Activated CD4-positive, alpha-beta T cell treated with anti-CD3 and anti-CD28 coated beads, Interleukin-2, amount 50 U/mL, for 48 hours (primary cell): ENCODE measurements at regions not wholly inside any gene's neighbourhood (a gene's known extent, or its start where the extent isn't known, plus 50 kb on each side); places are given as distances from the start of the nearest gene placed in this dataset.

Source experiments
- DNase-seq, 2 experiments: peaks; one replicate each; pipeline ENCODE4 v3.0.0-alpha.2; 2020

DNA sequence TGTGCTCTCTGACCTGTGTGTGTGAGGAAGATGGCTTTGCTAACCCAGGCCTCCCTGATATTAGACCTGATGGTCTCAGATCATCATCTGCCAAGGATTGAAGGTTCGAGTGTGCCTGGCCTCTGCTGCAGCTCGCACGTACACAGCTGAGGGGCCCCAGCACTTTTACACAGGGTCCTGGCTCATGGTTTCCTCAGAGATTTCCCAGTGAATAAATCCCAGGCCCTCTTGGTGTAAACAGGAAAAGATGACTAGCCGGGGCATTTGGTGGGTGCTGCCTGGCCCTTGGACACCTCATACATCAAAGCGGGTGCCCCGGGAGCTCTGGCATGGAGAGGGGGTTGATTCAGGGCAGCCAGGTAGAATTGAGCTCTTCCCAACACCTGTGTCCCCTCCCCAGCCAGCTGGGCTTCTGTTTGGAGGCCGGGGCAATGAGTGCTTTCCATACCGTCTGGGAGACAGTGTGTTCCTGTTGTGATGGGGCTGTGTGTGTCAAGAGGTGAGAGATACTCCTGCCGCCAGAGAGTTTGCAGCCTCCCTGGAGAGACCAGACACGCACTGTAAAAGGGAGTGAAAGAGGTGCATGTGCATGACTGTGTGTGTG is 72.5 kb upstream of the TLE3 start:
- no peak for DNase-seq

DNA sequence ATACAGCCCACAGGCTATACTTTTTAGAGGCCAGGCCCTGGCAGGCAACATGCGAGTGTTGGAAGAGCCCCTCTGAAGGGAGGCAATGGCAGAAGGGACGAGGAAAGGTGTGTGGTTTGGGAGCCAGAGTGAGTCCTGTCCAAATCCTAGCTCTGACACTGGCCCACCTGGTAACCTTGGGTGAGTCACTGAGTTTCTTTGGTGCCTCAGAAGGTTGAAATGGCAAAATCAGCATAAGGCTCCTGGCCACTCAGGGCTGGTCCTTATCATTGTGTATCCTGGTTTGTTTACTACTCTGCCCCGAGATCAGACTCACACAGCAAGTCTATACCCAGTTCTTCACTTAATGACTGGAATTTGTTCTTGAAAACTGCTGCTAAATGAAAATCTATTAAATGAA is 71.4 kb upstream of the TLE3 start:
- no peak for DNase-seq

GRCh38 chr15:70167155-70167554 is 69.4 kb upstream of the TLE3 start:
- no peak for DNase-seq

DNA sequence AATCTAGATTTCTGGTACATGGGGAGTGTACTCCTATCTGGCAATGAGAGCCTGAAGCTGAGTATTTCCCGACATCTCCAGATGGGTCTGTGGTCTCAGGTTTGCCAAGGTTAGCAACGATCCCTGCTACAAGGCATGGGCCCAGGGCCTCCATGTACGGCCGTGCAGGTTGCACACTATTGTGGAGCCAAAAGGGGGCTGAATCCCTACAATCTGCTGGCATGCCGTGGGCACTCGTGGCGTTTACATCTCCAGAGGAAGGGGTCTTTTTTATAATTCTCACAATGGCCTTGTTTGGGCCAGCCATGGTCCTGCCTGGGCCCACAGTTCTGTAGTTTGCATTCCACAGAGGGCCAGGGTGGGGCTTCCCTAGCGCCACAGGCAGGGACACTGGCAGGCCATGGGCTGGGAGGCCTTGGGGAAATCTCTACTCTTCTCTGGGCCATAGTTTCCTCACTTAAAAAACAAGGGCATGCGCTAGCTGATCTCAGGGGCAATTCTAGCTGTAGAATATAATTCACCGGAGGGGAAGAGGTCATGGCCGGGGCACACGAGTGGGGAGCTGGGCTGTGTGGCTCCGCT is 68.9 kb upstream of the TLE3 start:
- DNase-seq = no peak

DNA sequence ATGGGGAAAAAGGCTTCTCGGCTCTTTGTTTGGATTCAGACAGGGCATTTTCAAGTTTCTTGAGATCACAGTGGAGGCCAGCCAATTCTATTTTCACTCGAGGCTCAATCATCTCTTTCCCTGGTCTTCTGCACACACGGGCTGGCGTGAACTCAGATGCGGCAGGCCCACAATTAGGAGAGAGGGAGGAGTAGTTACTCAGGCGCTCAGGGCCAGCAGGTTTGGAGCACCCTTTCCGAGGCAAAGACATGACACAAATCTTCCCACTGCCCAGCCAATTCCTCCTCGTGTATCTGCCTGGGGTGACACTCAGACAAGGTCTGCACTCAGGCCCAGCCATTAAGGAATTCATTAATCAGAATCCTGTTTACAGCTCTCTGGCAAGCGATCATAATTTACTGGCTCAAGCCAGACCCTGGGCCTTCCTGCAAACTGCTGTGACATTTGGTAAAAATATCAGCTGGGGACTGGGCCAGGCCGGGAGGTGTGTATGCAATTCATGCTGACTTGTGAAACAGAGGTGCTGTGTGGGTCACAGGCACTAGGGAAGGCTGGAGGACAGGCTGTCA is 68.1 kb upstream of the TLE3 start:
- DNase-seq = no peak

GRCh38 chr15:70164910-70165715 is 67.4 kb upstream of the TLE3 start:
- no peak for DNase-seq

GRCh38 chr15:70164156-70164900 is 66.6 kb upstream of the TLE3 start:
- DNase-seq = no peak

- DNase-seq = no peak
These were observed 63.3 kb upstream of the TLE3 start for GRCh38 chr15:70160803-70161565.

- no peak for DNase-seq
These were observed 62.5 kb upstream of the TLE3 start for GRCh38 chr15:70160267-70160666.

- DNase-seq = no peak
These were observed 61.9 kb upstream of the TLE3 start for GRCh38 chr15:70159713-70160009.

DNA sequence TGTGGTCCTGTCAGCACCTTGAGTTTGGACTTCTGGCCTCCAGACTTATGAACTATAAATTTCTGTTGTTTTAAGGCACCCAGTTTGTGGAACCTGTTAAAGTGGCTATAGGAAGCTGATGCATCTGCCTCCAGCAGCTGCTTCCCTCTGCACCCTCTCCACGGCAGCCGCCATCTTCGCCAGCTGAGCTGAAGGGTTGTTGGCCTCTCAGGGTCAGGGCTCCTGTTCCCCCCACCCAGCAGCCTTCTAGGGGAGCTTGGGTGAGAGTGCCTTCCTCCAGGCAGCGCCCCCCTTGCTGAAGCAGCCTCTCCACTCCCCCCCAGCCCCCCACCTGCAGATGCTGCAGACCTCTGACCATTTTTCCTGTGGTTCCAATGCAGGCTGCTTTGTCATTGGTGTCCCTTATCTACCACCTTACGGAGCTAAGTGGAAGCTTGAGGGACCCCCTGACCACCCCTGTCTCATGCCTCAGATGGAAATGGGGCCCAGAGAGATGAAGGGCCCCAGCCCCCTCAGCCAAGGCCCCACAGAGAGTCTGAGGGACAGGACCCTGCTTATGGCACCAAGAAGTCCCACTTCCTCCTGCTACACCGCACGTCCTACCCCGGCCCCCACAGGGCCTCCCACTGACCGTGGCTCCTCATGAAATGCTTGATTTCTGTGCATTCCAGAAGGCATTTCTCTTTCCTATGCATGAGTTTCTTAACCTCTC is 61.4 kb upstream of the TLE3 start:
- DNase-seq = no peak

- DNase-seq = no peak
These were observed 60.7 kb upstream of the TLE3 start for GRCh38 chr15:70158309-70159000.

DNA sequence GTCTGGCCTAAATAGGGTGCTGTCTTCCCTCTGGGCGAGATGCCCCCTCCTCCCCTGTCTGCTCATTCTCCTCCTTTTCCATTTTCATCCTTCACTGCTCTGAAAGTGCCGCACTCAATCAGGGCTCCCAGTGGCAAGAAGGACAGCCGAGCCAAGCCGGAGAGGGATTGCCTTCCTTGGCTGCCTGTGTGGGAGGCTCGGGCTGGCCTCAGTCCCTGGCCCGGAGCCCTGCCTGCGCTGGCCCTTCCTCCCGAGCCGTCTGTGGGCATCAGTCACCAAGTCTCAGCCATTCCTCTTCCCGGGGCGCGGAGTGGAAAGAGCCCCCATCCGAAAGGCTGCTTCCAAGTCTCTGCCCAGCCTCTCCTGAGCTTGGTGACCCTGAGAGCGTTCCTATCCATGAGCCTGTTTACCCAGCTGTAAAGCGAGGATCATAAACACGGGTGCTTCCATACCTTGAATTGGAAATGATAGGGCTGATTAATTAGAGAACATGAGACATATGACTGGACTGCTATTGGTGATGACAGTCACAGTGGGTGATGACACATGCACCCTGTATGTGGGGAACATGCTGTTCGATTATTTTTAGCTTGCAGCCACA is 59.1 kb upstream of the TLE3 start:
- no peak for DNase-seq

DNA sequence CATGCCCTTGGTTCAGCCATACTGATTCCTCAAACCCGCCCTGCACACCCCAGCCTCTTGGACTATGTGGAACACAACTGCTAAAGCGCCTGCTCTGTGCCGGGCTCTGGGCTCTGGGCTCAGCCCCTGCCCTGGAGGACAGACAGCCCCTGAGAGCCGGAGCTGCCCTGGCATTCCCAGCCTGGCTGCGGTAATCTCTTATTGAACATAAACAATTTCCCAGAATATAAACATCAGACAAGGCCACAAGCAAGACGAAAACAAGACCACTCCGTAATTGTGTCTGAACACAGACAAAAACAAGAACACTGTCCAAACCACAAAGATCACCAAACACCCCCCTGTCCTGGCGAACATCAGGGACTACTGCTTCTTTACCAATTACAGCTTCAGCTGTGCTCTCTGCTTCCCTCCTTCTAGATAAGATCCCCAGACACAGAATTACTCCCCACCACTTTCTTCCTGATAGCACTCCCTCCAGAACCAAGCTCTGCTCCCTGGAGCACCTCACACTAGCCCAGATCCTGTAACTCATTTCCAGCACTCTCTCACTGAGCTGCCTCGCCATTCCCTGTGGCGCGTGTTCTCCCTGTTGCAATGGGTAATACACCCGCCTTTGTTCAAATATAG is 57.1 kb upstream of the TLE3 start:
- DNase-seq = no peak

DNA sequence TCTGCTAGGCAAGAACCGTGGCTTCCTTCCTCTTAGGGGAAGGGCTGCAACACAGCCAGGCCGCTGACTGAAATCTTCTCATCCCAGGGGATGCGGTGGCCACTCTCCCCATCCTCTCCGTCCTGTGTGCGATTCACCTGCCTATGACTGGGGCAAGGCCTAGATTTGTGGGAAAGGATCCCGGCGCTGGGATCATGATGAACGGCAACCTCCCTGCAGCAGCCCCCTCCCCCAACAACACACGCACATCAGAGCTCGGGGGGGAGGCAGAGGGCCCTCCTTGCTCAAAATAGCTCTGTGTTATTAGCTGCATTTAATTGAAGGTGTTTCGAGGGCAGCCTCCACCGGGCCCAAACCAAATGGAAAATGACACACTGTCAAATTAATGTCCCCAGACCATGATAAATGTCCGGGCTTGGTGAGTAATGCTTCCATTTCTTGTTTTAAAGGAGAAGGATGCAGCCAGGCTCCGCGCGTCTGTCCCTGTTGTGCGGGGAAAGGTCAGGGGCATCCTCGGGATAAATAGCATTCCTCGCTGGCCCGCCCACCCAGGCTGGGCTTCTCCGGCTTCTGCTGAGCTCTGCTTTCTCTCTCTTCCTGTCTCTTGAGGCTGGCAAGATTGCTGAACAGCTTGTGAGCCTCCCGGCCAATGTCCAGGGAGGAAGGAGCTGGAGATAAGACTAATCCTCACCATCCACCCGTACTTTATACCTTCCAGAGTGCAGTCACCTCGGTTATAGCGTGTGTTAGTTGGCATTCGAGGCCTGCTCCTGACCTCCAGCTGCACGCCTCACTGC is 56.4 kb upstream of the TLE3 start:
- no peak for DNase-seq

DNA sequence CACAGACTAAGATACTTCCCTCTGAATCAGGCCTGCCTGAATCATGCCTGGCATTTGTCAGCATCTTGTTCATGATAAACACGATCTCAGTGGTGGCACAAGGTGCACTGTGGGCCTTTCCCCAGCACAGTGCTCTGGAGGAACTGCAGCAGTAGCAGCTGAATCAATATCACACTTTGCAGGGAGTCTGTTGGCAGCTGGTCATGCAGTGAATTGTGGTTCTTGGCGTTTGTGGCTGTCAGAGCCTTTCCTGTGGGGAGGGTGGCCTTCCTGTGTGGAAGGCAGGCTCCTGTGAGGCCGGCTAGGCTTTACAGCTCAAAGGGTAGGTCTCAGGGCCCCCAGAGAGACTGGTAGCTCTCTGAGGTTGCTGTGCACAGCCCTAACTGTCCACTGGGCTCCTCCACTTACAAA is 54.4 kb upstream of the TLE3 start:
- DNase-seq = no peak

- no peak for DNase-seq
These were observed 53.7 kb upstream of the TLE3 start for GRCh38 chr15:70151462-70151861.

GRCh38 chr15:70151003-70151402 is 53.3 kb upstream of the TLE3 start:
- no peak for DNase-seq

DNA sequence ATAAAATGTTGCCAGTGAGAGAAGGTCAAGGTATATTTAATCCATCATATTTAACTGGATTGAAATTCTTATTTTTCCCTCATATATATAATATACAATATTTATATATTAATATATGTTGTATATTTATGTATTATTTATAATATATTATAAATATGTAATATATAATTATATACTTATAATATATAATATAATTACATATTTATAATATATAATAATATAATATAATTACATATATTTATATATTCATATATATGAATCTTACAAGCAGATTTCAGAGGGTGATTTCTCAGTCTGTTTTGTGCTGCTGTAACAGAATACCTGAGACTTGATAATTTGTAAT is 52.7 kb upstream of the TLE3 start:
- no peak for DNase-seq
